ENCODE measurements at regions not wholly inside any gene's neighbourhood (a gene's known extent, or its start where the extent isn't known, plus 50 kb on each side); places are given as distances from the start of the nearest gene placed in this dataset.

- H3K18ac ChIP-seq (ENCODE audit: extremely low read depth, low read length), result no peak overlapping the region
- no peak overlapping the region for H3K4me2 ChIP-seq (ENCODE audit: insufficient read depth in 1 of 2, low read depth in 2 of 2, low read length in 2 of 2)
- TF ChIP-seq MAX (IDR thresholded peaks at IDR 0.05), result no peak
- no peak for TF ChIP-seq BACH1 (IDR thresholded peaks at IDR 0.05; ENCODE audit: low read length)
- no peak for TF ChIP-seq KDM5A (IDR thresholded peaks at IDR 0.05; ENCODE audit: low read length)
- TF ChIP-seq HDAC6 (IDR thresholded peaks at IDR 0.05; ENCODE audit: low read depth, low read length), result no peak
- H3K79me2 ChIP-seq (ENCODE audit: control insufficient read depth in 1 of 2, insufficient read depth in 2 of 2, low read length in 2 of 2), result no peaks in the 10 kb centered on the region
- no peak overlapping the region for H3K56ac ChIP-seq (replicated peaks; ENCODE audit: insufficient read length, low read depth, low read length)
- no peak overlapping the region for H2BK20ac ChIP-seq (ENCODE audit: low read length)
- H4K20me1 ChIP-seq (replicated peaks in 1 of 2; ENCODE audit: control insufficient read depth in 1 of 2, insufficient read depth in 2 of 2, low read length in 2 of 2), result no peaks in the 10 kb centered on the region
- no peaks in the 10 kb centered on the region for H3K23me2 ChIP-seq (ENCODE audit: low read depth, low read length)
- no peak overlapping the region for H2BK15ac ChIP-seq (ENCODE audit: low read length)
- H3K27me3 ChIP-seq (replicated peaks in 1 of 4; ENCODE audit: control insufficient read depth in 3 of 4, extremely low read depth in 1 of 4, insufficient read depth in 3 of 4, low read length in 3 of 4), result no peaks in the 10 kb centered on the region
- H4K91ac ChIP-seq (replicated peaks; ENCODE audit: insufficient read length, low read length), result no peak overlapping the region
- no peak overlapping the region for H2AK5ac ChIP-seq (ENCODE audit: low read depth, low read length)
- H3K9ac ChIP-seq (replicated peaks in 1 of 4; ENCODE audit: extremely low read depth in 1 of 4, low read depth in 3 of 4, low read length in 3 of 4), result no peak overlapping the region
- DNase-seq (ENCODE audit: low read depth in 1 of 2, low spot score in 2 of 2) (no peak), FAIRE-seq (no peak)
- POLR2A ChIA-PET (ENCODE audit: partially characterized antibody), result no interaction called here
- no peak overlapping the region for H4K5ac ChIP-seq (ENCODE audit: insufficient read length, low read depth, low read length)
- H3K4me1 ChIP-seq (replicated peaks in 1 of 4; ENCODE audit: control insufficient read depth in 3 of 4, insufficient read depth in 4 of 4, low read length in 3 of 4), result peaks cover 0 to 5% (median 5%) of the 10 kb centered on the region in 4 experiments; a peak in 3 of 7 replicates
- no peaks in the 10 kb centered on the region for H3K79me1 ChIP-seq (ENCODE audit: low read depth, low read length)
- no peak overlapping the region for H2BK5ac ChIP-seq (ENCODE audit: low read depth, low read length)
- no peaks in the 10 kb centered on the region for H3K36me3 ChIP-seq (ENCODE audit: control insufficient read depth in 2 of 4, insufficient read depth in 4 of 4, low read length in 3 of 4)
- H3K4me3 ChIP-seq (ENCODE audit: extremely low read depth in 1 of 4, insufficient read depth in 2 of 4, low read depth in 3 of 4, low read length in 4 of 4), result no peak overlapping the region
- H3K9me3 ChIP-seq (ENCODE audit: insufficient read depth in 2 of 2, low read depth in 1 of 2, low read length in 1 of 2), result no peaks in the 10 kb centered on the region
- H3K4ac ChIP-seq (replicated peaks; ENCODE audit: insufficient read length, low read depth, low read length), result no peak overlapping the region
- WGBS, 2 experiments (ENCODE audit: extremely low coverage in 1 of 2, insufficient coverage in 1 of 2, insufficient read length in 1 of 2, insufficient replicate concordance in 2 of 2, low coverage in 1 of 2, low lambda C conversion rate in 2 of 2, missing lambda C conversion rate in 1 of 2), result 81% methylated on average over 14 of the region's 14 CpGs; no CpG with 5 or more reads in 1 of the 2 experiments
- H3K23ac ChIP-seq (ENCODE audit: insufficient read length), result no peak overlapping the region
- no peak overlapping the region for H2BK120ac ChIP-seq (replicated peaks; ENCODE audit: low read depth, low read length)
- CTCF ChIA-PET (ENCODE audit: partially characterized antibody), result interaction anchor here (0.9 to 2.7 kb wide), 6 partner anchors 11 to 131 kb away, joined by 3 to 11 read pairs (median 7); no protein-coding TSS in a partner anchor
- H3K14ac ChIP-seq (ENCODE audit: insufficient read length), result no peak overlapping the region
- no peak overlapping the region for H2BK12ac ChIP-seq (ENCODE audit: low read depth, low read length)
- H2AFZ ChIP-seq (ENCODE audit: low read length), result no peak overlapping the region
- H4K8ac ChIP-seq (ENCODE audit: extremely low read depth, insufficient read depth, low read length), result no peak overlapping the region
- no peak overlapping the region for H3K27ac ChIP-seq (ENCODE audit: low read depth, low read length)
These were observed 136.7 kb upstream of the TMTC4 start for GRCh38 chr13:100811024-100811865.
